ENCODE measurements at regions not wholly inside any gene's neighbourhood (a gene's known extent, or its start where the extent isn't known, plus 50 kb on each side); places are given as distances from the start of the nearest gene placed in this dataset.

GRCh38 chr3:168407381-168407780 lies 311.7 kb upstream of the GOLIM4 start:
- ATAC-seq (ENCODE audit: low read depth) (no peak), DNase-seq (no peak)
- Histone ChIP-seq H3K4me1 (ENCODE audit: control insufficient read depth, insufficient read depth, low read length) (no peaks in the 10 kb centered on the region), H2BK15ac (ENCODE audit: low read depth, low read length) (no peak overlapping the region), H3K9ac (ENCODE audit: low read depth, low read length) (no peak overlapping the region), H3K79me1 (ENCODE audit: low read depth in 1 of 2, low read length in 2 of 2) (no peaks in the 10 kb centered on the region), H3K18ac (ENCODE audit: low read depth, low read length) (no peak overlapping the region), H3K9me1 (ENCODE audit: insufficient read depth, low read length) (no peaks in the 10 kb centered on the region), H2AK9ac (replicated peaks; ENCODE audit: low read depth, low read length, poor library complexity) (no peak overlapping the region), H4K91ac (ENCODE audit: insufficient read depth, low read depth, low read length) (no peak overlapping the region), H2AFZ (replicated peaks; ENCODE audit: low read length, poor library complexity) (no peak overlapping the region), H3K14ac (replicated peaks; ENCODE audit: low read depth, low read length) (no peak overlapping the region), H3K23ac (ENCODE audit: low read depth, low read length) (no peak overlapping the region), H3K27me3 (ENCODE audit: control insufficient read depth, insufficient read depth, low read length) (no peaks in the 10 kb centered on the region), H4K20me1 (ENCODE audit: insufficient read depth, low read length) (no peaks in the 10 kb centered on the region), H3K56ac (ENCODE audit: extremely low read depth, insufficient read depth, low read length) (no peak overlapping the region), H2AK5ac (ENCODE audit: low read depth, low read length) (no peak overlapping the region), H3K9me3 (ENCODE audit: control insufficient read depth, insufficient read depth, low read length) (no peaks in the 10 kb centered on the region), H3K36me3 (ENCODE audit: control insufficient read depth, insufficient read depth, low read length) (no peaks in the 10 kb centered on the region), H2BK120ac (ENCODE audit: low read depth, low read length) (no peak overlapping the region), H4K5ac (ENCODE audit: low read depth, low read length) (no peak overlapping the region), H2BK5ac (ENCODE audit: low read depth, low read length, poor library complexity, severe bottlenecking) (no peak overlapping the region), H2BK20ac (ENCODE audit: low read depth, low read length) (no peak overlapping the region), H4K8ac (ENCODE audit: low read depth in 2 of 2, low read length in 2 of 2) (no peak overlapping the region), H3K4ac (ENCODE audit: low read depth, low read length) (no peak overlapping the region), H3K4me2 (ENCODE audit: low read depth, low read length) (no peak overlapping the region), H3K27ac (ENCODE audit: insufficient read depth, low read length) (no peak overlapping the region), H3K4me3 (ENCODE audit: insufficient read depth, low read depth, low read length) (no peak overlapping the region)
- BruUV-seq (replicated peaks): no TSS peak
- dilution Hi-C loops (cut with HindIII; ENCODE audit: low sequenced_read_pairs, unreplicated experiment) (no loop called here), in situ Hi-C loops (cut with MboI; ENCODE audit: low sequenced_read_pairs) (no loop called here), intact Hi-C loops (cut with micrococcal nuclease) (no loop called here)
- ChIA-PET CTCF (no interaction called here), POLR2A (ENCODE audit: unreplicated experiment) (no interaction called here)
- TF ChIP-seq RCOR1 (IDR thresholded peaks at IDR 0.05; ENCODE audit: insufficient replicate concordance, low read length): no peak
